A549 (cell line): ENCODE measurements at regions not wholly inside any gene's neighbourhood (a gene's known extent, or its start where the extent isn't known, plus 50 kb on each side); places are given as distances from the start of the nearest gene placed in this dataset.

Experiments
- ATAC-seq, 2 experiments: fragments of 200-7000 bp in 1 of 2; fragments of >200 bp in 1 of 2; cut with Nextera tagmentation in 1 of 2; cut with Tn5 transposase in 1 of 2; 3 replicates each; pipeline versions ENCODE4 v1.8.0 to v1.9.1; 2018 to 2020; ENCODE audit warnings: mild to moderate bottlenecking in 1 of 2, moderate library complexity in 1 of 2
- CTCF ChIA-PET: fragments of 300-600 bp; sonication (Branson Sonifier 250); formaldehyde crosslinking; extraction: SDS; loops from one replicate; lab custom pipeline; 2021; ENCODE audit warnings: antibody characterized with exemption, inconsistent platforms; lab: Yijun Ruan, JAX
- POLR2A ChIA-PET: fragments of 350-600 bp; formaldehyde crosslinking; extraction: SDS; loops from one replicate; lab custom pipeline; 2021; ENCODE audit warnings: antibody characterized with exemption, inconsistent platforms; lab: Yijun Ruan, JAX
- DNase-seq, 2 experiments: peaks; one replicate each; pipeline versions ENCODE4 v3.0.0 to v3.0.0-alpha.2; 2011 to 2016; ENCODE audit warnings: low read depth in 1 of 2, low spot score in 1 of 2
- FAIRE-seq: peaks from 2 replicates; lab custom pipeline; 2011; peaks lifted over from hg19 to GRCh38; lab: Jason Lieb, UNC
- H3K27ac ChIP-seq, 2 experiments: fragments of >200 bp; sonication (Bioruptor Twin); formaldehyde crosslinking; 3 replicates each; pipeline ENCODE4 v1.5.1; 2016 to 2017
- H3K4me1 ChIP-seq: fragments of >200 bp; sonication (Bioruptor Twin); formaldehyde crosslinking; 3 replicates; pipeline ENCODE4 v1.6.1; 2016
- H3K4me2 ChIP-seq: fragments of >200 bp; sonication (Bioruptor Twin); formaldehyde crosslinking; 3 replicates; pipeline ENCODE4 v1.6.1; 2016
- H3K4me3 ChIP-seq: fragments of >200 bp; sonication (Bioruptor Twin); formaldehyde crosslinking; 3 replicates; pipeline ENCODE4 v1.5.1; 2016
- H3K9me3 ChIP-seq: fragments of >200 bp; sonication (Bioruptor Twin); formaldehyde crosslinking; 3 replicates; pipeline ENCODE4 v1.6.1; 2016
- BHLHE40 ChIP-seq: IDR thresholded peaks from 2 replicates; pipeline ENCODE4 v1.6.1; 2012; ENCODE audit warnings: low read depth, low read length, inconsistent platforms
- CBX2 ChIP-seq: fragments of 200-600 bp; sonication (generic); IDR thresholded peaks from 2 replicates; pipeline ENCODE4 v1.6.1; 2016; ENCODE audit warnings: low read depth, mild to moderate bottlenecking, borderline replicate concordance
- CBX8 ChIP-seq: fragments of 200-600 bp; sonication (generic); IDR thresholded peaks from 2 replicates; pipeline ENCODE4 v1.6.1; 2016
- CHD2 ChIP-seq: fragments of 150-350 bp; IDR thresholded peaks from 2 replicates; pipeline ENCODE4 v1.6.1; 2014; ENCODE audit warnings: low read length; ENCODE audit not compliant: partially characterized antibody
- EHMT2 ChIP-seq: fragments of 200-600 bp; sonication (generic); IDR thresholded peaks from 2 replicates; pipeline ENCODE4 v1.6.1; 2016; ENCODE audit warnings: antibody characterized with exemption, low read depth, mild to moderate bottlenecking, moderate library complexity
- ESRRA ChIP-seq: fragments of 150-350 bp; IDR thresholded peaks from 2 replicates; pipeline ENCODE4 v1.6.1; 2014; ENCODE audit warnings: mild to moderate bottlenecking, low read length, borderline replicate concordance
- FOSB ChIP-seq: fragments of 250-450 bp; sonication (Bioruptor Pico); IDR thresholded peaks from 2 replicates; pipeline ENCODE4 v1.5.0; 2020; ENCODE audit warnings: mild to moderate bottlenecking, moderate library complexity
- FOSL2 ChIP-seq, 2 experiments: fragments of 450-650 bp in 1 of 2; fragments of >200 bp in 1 of 2; sonication (Bioruptor Twin) in 1 of 2; formaldehyde crosslinking; IDR thresholded peaks; 2 replicates each; pipeline versions ENCODE4 v1.5.0 to v1.6.1; 2016 to 2020; ENCODE audit warnings: mild to moderate bottlenecking in 1 of 2, moderate library complexity in 1 of 2
- HEYL ChIP-seq: fragments of 250-450 bp; sonication (Bioruptor Pico); IDR thresholded peaks from 2 replicates; pipeline ENCODE4 v1.8.0; 2021; ENCODE audit warnings: mild to moderate bottlenecking, moderate library complexity
- HOXB5 ChIP-seq: fragments of 250-450 bp; sonication (Bioruptor Pico); IDR thresholded peaks from 2 replicates; pipeline ENCODE4 v1.5.0; 2020; ENCODE audit warnings: mild to moderate bottlenecking, moderate library complexity
- JUN ChIP-seq, 2 experiments: fragments of >200 bp; sonication (Bioruptor Twin); formaldehyde crosslinking; IDR thresholded peaks; 2 replicates in 1 of 2; 3 replicates in 1 of 2; pipeline ENCODE4 v1.6.1; 2016 to 2017
- KDM1A ChIP-seq: fragments of 200-600 bp; sonication (generic); IDR thresholded peaks from 2 replicates; pipeline ENCODE4 v1.6.1; 2016; ENCODE audit warnings: low read depth, mild to moderate bottlenecking
- NPAS2 ChIP-seq: fragments of 250-450 bp; sonication (Bioruptor Pico); IDR thresholded peaks from 2 replicates; pipeline ENCODE4 v1.8.0; 2022; ENCODE audit warnings: mild to moderate bottlenecking, moderate library complexity, borderline replicate concordance
- PHF8 ChIP-seq: fragments of 200-600 bp; sonication (generic); IDR thresholded peaks from 2 replicates; pipeline ENCODE4 v1.6.1; 2016; ENCODE audit warnings: low read depth, mild to moderate bottlenecking, antibody characterized with exemption, moderate library complexity, borderline replicate concordance
- POLR2A ChIP-seq: IDR thresholded peaks from 2 replicates; pipeline ENCODE4 v1.6.1; 2012; ENCODE audit warnings: mild to moderate bottlenecking, low read length
- RARB ChIP-seq: fragments of 250-450 bp; sonication (Bioruptor Pico); IDR thresholded peaks from 2 replicates; pipeline ENCODE4 v1.8.0; 2021; ENCODE audit warnings: mild to moderate bottlenecking, moderate library complexity
- RCOR1 ChIP-seq: fragments of 150-350 bp; IDR thresholded peaks from 2 replicates; pipeline ENCODE4 v1.6.1; 2014; ENCODE audit warnings: antibody characterized with exemption, low read length, low read depth
- TFCP2L1 ChIP-seq: fragments of 250-450 bp; sonication (Bioruptor Pico); IDR thresholded peaks from 2 replicates; pipeline ENCODE4 v1.5.0; 2021; ENCODE audit warnings: mild to moderate bottlenecking
- ZC3H11A ChIP-seq: fragments of 450-650 bp; IDR thresholded peaks from 2 replicates; pipeline ENCODE4 v1.6.1; 2014; ENCODE audit warnings: antibody characterized with exemption, mild to moderate bottlenecking
- ZSCAN20 ChIP-seq: fragments of 250-450 bp; sonication (Bioruptor Pico); IDR thresholded peaks from 2 replicates; pipeline ENCODE4 v1.8.0; 2022; ENCODE audit warnings: mild to moderate bottlenecking, moderate library complexity
- WGBS: methylation state at CpG from one replicate; pipeline ENCODE4 v1.1.6; 2017; ENCODE audit errors: missing lambda C conversion rate; 5-methylcytosine and 5-hydroxymethylcytosine counted together
- TF ChIP-seq, protein P1 (sequence below): fragments of >200 bp; sonication (Bioruptor Twin); formaldehyde crosslinking; IDR thresholded peaks from 3 replicates; pipeline ENCODE4 v1.5.1; 2016
- TF ChIP-seq, protein P2 (sequence below): fragments of >200 bp; sonication (Bioruptor Twin); formaldehyde crosslinking; IDR thresholded peaks from 3 replicates; pipeline ENCODE4 v1.6.1; 2016
- TF ChIP-seq, protein P3 (sequence below): fragments of 200-600 bp; sonication (generic); IDR thresholded peaks from 2 replicates; pipeline ENCODE4 v1.6.1; 2016; ENCODE audit warnings: antibody characterized with exemption, mild to moderate bottlenecking, moderate library complexity
- TF ChIP-seq, protein P4 (sequence below): fragments of 250-450 bp; sonication (Bioruptor Pico); IDR thresholded peaks from 2 replicates; pipeline ENCODE4 v1.5.0; 2021; ENCODE audit warnings: mild to moderate bottlenecking, moderate library complexity, borderline replicate concordance

DNA sequence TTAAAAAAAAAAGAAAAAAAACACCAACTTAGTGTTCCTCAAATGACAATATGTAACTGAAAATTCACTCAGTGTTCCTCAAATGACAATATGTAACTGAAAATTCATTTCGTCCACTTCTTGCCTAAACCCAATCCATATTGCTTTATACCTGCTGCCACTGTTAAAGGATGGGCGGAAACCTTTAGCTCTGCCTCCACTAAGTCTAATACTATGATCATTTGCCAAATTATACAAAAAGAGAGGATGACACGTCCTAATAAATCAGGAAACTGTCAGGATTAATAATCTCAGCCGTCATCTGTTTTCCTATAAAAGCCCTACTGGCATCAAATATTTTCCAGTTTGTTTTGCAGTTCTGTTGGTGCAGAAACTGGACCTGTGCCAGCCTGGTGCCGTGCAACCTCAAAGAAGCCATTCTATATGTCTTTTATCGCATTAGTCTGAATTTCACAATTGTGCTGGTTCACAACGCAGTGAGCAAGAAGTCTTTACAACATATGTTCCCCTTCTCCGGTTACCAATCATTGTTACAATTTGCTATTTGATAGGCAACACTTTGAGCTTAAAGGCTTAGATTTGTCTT is 160.4 kb upstream of the KCNH8 start:
- CTCF ChIA-PET, result interaction anchor here (0.6 to 2.3 kb wide), 3 partner anchors 140 to 628 kb away, joined by 3 to 15 read pairs (median 11); no protein-coding TSS in a partner anchor
- POLR2A ChIA-PET, result no interaction called here
- DNase-seq, result no peak
- TF ChIP-seq TFCP2L1 (CRISPR knock-in tag), result no peak
- no peak for TF ChIP-seq CBX2
- no peak for TF ChIP-seq ESRRA
- TF ChIP-seq, protein P1, sequence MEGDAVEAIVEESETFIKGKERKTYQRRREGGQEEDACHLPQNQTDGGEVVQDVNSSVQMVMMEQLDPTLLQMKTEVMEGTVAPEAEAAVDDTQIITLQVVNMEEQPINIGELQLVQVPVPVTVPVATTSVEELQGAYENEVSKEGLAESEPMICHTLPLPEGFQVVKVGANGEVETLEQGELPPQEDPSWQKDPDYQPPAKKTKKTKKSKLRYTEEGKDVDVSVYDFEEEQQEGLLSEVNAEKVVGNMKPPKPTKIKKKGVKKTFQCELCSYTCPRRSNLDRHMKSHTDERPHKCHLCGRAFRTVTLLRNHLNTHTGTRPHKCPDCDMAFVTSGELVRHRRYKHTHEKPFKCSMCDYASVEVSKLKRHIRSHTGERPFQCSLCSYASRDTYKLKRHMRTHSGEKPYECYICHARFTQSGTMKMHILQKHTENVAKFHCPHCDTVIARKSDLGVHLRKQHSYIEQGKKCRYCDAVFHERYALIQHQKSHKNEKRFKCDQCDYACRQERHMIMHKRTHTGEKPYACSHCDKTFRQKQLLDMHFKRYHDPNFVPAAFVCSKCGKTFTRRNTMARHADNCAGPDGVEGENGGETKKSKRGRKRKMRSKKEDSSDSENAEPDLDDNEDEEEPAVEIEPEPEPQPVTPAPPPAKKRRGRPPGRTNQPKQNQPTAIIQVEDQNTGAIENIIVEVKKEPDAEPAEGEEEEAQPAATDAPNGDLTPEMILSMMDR, result no peak
- no peak for TF ChIP-seq ZSCAN20 (CRISPR knock-in tag)
- TF ChIP-seq CHD2, result no peak
- TF ChIP-seq, protein P2, sequence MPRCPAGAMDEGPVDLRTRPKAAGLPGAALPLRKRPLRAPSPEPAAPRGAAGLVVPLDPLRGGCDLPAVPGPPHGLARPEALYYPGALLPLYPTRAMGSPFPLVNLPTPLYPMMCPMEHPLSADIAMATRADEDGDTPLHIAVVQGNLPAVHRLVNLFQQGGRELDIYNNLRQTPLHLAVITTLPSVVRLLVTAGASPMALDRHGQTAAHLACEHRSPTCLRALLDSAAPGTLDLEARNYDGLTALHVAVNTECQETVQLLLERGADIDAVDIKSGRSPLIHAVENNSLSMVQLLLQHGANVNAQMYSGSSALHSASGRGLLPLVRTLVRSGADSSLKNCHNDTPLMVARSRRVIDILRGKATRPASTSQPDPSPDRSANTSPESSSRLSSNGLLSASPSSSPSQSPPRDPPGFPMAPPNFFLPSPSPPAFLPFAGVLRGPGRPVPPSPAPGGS, result no peak
- TF ChIP-seq BHLHE40, result no peak
- TF ChIP-seq RCOR1, result no peak
- TF ChIP-seq KDM1A, result no peak
- TF ChIP-seq ZC3H11A, result no peak
- TF ChIP-seq FOSB (CRISPR knock-in tag), result no peak
- TF ChIP-seq, protein P3, sequence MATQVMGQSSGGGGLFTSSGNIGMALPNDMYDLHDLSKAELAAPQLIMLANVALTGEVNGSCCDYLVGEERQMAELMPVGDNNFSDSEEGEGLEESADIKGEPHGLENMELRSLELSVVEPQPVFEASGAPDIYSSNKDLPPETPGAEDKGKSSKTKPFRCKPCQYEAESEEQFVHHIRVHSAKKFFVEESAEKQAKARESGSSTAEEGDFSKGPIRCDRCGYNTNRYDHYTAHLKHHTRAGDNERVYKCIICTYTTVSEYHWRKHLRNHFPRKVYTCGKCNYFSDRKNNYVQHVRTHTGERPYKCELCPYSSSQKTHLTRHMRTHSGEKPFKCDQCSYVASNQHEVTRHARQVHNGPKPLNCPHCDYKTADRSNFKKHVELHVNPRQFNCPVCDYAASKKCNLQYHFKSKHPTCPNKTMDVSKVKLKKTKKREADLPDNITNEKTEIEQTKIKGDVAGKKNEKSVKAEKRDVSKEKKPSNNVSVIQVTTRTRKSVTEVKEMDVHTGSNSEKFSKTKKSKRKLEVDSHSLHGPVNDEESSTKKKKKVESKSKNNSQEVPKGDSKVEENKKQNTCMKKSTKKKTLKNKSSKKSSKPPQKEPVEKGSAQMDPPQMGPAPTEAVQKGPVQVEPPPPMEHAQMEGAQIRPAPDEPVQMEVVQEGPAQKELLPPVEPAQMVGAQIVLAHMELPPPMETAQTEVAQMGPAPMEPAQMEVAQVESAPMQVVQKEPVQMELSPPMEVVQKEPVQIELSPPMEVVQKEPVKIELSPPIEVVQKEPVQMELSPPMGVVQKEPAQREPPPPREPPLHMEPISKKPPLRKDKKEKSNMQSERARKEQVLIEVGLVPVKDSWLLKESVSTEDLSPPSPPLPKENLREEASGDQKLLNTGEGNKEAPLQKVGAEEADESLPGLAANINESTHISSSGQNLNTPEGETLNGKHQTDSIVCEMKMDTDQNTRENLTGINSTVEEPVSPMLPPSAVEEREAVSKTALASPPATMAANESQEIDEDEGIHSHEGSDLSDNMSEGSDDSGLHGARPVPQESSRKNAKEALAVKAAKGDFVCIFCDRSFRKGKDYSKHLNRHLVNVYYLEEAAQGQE, result no peak
- H3K4me3 ChIP-seq, result no peak overlapping the region
- no peak overlapping the region for H3K27ac ChIP-seq
- 14% methylated on average over 8 of the region's 8 CpGs for WGBS
- no peak for FAIRE-seq
- H3K9me3 ChIP-seq, result no peaks in the 10 kb centered on the region
- ATAC-seq, result no peak
- no peak overlapping the region for H3K4me2 ChIP-seq
- H3K4me1 ChIP-seq, result no peaks in the 10 kb centered on the region

DNA sequence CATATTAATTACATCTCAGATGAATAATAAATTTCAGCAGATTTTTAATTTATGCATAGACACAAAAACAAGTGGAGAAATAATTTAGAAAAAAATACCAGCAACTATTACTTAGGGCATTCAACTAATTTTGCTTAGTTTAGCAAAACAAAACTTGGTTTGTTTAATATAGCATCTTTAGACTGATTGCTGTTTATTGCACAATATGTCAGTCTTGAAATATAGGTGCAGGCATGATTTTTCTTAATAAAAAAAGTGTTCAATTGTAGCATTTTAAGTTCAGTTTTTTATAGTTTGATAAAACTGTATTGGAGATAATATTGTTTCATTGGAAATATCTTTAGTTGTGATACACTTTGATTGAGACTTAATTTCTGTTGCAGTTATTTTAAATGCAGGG is 161.2 kb upstream of the KCNH8 start:
- Histone ChIP-seq H3K27ac (no peak overlapping the region), H3K4me3 (no peak overlapping the region)
- no peak for DNase-seq
- no peak for ATAC-seq
- CTCF ChIA-PET, result no interaction called here
- TF ChIP-seq JUN (IDR thresholded peaks at IDR 0.05) (no peak), FOSL2 (IDR thresholded peaks at IDR 0.05) (no peak), FOSL2 (CRISPR knock-in tag; IDR thresholded peaks at IDR 0.05) (no peak), PHF8 (no peak), HOXB5 (CRISPR knock-in tag) (no peak), CBX8 (no peak), HEYL (no peak), POLR2A (no peak), ESRRA (no peak), EHMT2 (no peak), RARB (CRISPR knock-in tag) (no peak), NPAS2 (CRISPR knock-in tag) (no peak), CBX2 (no peak), ZSCAN20 (CRISPR knock-in tag) (no peak)
- TF ChIP-seq, protein P4, sequence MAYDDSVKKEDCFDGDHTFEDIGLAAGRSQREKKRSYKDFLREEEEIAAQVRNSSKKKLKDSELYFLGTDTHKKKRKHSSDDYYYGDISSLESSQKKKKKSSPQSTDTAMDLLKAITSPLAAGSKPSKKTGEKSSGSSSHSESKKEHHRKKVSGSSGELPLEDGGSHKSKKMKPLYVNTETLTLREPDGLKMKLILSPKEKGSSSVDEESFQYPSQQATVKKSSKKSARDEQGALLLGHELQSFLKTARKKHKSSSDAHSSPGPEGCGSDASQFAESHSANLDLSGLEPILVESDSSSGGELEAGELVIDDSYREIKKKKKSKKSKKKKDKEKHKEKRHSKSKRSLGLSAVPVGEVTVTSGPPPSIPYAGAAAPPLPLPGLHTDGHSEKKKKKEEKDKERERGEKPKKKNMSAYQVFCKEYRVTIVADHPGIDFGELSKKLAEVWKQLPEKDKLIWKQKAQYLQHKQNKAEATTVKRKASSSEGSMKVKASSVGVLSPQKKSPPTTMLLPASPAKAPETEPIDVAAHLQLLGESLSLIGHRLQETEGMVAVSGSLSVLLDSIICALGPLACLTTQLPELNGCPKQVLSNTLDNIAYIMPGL, result no peak
- TF ChIP-seq, all 56 proteins: peak for 0
- no peaks in the 10 kb centered on the region for H3K9me3 ChIP-seq
- no peak for FAIRE-seq
- H3K4me1 ChIP-seq, result no peaks in the 10 kb centered on the region
- POLR2A ChIA-PET, result no interaction called here
- no peak overlapping the region for H3K4me2 ChIP-seq
